ENCODE measurements at regions not wholly inside any gene's neighbourhood (a gene's known extent, or its start where the extent isn't known, plus 50 kb on each side); places are given as distances from the start of the nearest gene placed in this dataset.

GRCh38 chrX:142149919-142150318, 55.2 kb downstream of the MAGEC2 start:
- DNase-seq (ENCODE audit: low spot score), result no peak

GRCh38 chrX:142134533-142134932, 70.6 kb downstream of the MAGEC2 start:
- DNase-seq (ENCODE audit: low spot score), result no peak

DNA sequence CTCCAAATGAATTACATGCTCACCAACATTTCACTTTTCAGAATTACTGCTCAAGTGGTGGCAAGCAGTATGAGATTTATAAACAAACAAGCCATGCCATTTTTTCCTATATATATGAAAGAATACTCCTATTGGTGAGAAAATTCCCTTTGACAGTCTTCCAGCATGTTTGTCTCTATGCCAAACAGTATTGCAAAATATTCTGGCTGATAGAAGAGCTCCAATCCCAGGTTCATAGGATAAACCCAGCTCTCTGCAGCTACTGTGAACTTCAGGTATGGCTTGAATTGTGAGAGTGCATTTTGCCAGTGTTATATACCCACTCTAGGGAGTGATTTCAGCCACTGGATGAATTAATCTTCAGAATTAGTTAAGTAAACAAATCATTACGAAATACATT, 108.8 kb downstream of the MAGEC2 start:
- DNase-seq (ENCODE audit: low spot score), result no peak

DNA sequence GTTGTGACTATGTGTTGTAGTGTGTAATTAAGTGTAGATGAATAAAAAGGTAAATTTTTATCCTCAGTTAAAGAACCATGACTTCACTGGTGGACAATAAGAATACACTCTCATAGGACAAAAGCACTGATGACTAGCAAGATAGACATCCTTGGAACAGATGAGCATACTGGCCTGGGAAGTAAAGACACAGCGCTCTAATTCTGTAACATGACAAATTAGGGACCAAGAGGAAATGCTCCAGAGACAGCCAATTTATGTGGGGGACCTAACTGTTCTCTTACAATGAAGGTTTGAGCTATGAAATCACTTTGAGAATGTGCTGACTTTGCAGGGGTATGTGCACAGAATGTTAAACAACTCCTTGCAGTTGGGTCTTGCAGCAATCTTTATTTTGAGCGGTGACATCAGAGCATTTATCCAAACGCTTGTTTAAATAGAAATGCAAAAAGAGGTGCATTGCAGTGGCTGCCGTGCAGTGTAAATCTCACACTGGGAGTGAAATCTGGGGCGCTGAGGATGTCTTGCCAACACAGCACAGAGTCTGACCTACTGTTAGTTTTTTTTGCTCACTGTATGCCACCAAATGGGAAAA, 109.3 kb downstream of the MAGEC2 start:
- DNase-seq (ENCODE audit: low spot score), result no peak

DNA sequence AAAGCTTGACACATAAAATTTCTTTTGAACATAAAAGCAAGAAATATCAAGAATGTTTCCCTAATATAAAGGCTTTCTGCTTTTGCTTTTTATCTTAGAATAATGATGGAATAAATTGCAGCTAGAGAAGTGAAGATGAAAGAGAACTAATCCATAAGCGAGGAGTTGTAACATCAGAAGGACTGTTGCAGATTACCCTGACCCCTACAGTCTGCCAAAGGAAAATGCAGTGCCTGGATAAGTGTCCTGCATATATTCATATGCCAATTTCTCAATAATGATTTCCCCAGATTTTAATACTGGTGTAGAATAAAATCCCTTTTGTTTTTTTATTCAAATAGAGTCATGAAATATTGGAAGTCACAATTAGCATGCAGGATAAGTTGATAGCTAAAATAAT, 115.9 kb downstream of the MAGEC2 start:
- DNase-seq (ENCODE audit: low spot score), result peak; percentile 1

DNA sequence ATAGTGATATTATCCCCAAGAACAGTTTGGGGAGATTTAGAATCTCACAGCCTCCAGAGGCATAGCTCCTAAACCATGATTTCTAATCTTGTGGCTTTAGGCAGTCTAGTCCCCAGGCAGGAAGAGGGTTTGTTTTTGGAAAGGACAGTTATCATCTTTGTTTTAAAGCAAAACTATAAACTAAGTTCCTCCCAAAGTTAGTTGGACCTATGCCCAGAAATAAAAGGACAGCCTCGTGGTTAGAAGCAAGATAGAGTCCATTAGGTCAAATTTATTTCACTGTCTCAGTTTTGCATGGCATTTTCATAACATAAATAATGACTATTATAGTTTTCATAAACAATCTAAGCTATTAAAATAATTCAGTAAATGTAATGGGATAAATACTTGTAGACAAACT, 120.5 kb downstream of the MAGEC2 start:
- DNase-seq (ENCODE audit: low spot score), result no peak

- DNase-seq (ENCODE audit: low spot score), result no peak
These were observed 128.5 kb downstream of the MAGEC2 start for GRCh38 chrX:142076633-142077032.

- DNase-seq (ENCODE audit: low spot score), result no peak
These were observed 136.7 kb downstream of the MAGEC2 start for GRCh38 chrX:142068365-142068764.

GRCh38 chrX:142060191-142060590, 144.9 kb downstream of the MAGEC2 start:
- DNase-seq (ENCODE audit: low spot score), result no peak

DNA sequence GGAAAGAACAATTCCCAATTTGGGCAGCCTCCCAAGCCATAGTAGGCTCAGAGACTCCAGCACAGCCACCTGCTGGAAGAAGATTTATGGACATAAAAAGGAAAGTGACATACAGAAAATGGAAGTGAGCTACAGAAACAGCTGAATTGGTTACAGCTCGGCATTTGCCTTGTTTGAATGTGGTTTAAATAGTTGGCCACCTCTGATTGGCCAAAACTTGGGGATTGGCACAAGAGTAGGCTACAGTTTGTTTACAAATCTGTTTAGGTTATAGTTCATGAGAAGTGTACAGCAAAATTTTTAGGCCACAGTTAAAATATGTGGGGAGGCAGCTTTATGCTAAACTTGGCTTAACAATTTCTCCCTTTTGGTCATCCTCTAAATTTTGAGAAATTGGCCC, 150.4 kb downstream of the MAGEC1 start:
- no peak for DNase-seq (ENCODE audit: low spot score)

DNA sequence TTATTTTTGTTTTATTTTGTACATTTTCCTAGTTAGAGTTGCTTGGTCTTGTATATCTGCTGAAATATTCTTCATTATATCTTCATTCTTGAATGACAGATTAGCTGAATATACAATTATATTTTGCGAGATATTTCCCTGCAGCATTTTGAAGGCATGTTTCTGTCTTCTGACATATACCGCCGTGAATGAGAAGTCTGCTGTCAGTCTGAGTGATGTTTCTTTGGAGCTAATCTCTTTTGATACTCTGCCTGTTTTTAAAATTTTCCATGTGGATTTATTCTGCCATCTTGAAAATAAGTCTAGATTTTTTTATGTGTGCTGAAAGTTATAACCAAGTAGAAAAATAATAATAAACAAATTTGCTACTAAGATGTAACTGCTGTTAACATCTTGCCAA, 148.5 kb downstream of the MAGEC1 start:
- DNase-seq (ENCODE audit: low spot score), result no peak

DNA sequence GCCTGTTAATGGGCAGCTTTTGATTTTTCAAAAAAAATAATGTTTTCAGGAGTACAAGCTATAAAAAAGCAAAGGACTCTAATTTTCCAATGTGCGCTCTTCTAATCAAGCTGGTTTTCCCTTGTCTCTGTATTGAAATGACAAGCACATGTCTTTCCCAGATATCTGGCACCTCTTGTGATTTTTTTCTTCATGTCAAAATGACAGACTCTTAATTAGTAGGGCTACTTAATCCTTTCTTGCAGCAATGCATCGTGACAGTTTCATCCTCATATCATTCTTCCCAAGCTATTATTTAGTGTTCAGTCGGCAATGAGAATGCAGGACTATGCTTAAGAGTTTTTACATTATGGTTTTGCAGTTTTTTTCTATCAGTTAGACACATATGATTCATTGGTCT, 139.5 kb downstream of the MAGEC1 start:
- no peak for DNase-seq (ENCODE audit: low spot score)

DNA sequence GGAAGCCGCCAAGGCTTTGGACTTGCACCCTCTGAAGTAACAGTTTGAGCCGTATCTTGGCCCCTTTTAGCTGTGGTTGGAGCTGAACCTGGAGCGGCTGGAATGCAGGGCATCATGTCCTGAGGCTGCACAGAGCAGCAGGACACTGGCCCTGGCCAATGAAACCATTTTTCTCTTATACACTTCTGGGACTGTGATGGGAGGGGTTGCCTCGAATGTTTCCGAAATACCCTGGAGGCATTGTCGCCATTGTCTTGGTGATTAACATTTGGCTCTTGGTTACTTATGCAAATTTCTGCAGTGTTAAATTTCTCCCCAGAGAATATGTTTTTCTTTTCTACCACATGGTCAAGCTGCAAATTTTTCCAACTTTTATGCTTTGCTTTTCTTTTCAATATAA, 137.2 kb downstream of the MAGEC1 start:
- no peak for DNase-seq (ENCODE audit: low spot score)

- DNase-seq (ENCODE audit: low spot score), result no peak
These were observed 132.4 kb downstream of the MAGEC1 start for GRCh38 chrX:142036116-142036515.

GRCh38 chrX:142005532-142005931, 101.8 kb downstream of the MAGEC1 start:
- DNase-seq (ENCODE audit: low spot score), result no peak

- DNase-seq (ENCODE audit: low spot score), result no peak
These were observed 98.8 kb downstream of the MAGEC1 start for GRCh38 chrX:142002471-142002870.

DNA sequence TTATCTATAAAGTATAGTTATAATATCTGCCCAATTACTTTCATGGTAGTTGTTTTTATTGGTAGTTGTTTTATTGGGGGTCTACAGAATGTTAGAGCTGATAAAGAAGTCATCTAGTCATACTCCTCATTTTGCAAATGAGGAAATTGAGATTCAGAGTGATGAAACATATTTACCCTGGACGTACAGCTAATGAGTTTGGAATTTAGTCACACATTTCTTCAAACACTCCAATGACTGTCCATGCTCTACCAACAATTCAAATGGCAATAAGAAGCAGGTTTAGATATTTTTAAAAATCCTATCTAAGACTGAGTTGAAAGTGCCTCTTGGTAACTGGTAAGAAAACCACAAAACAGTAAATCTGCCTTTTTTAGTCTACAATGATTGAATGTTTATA, 98.2 kb downstream of the MAGEC1 start:
- no peak for DNase-seq (ENCODE audit: low spot score)

DNA sequence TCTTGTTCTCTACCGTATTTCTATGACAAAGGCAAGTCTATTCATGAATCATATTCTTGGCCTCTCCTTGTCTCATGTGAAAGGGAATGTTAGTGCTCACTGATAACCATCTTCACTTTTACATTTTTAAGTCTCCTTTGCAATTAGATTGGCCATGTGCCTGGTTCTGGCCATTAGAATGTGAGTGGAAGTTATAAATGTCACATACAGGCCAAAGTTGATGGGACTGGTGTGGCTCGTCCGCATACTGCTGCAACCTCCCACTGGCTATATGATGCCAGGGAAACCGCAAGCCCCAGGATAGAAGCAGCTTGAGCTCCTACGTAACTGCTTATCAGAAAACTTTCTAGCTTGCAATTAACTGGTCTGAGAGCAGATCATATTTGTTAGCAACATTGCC, 86.1 kb downstream of the MAGEC1 start:
- DNase-seq (ENCODE audit: low spot score), result no peak

DNA sequence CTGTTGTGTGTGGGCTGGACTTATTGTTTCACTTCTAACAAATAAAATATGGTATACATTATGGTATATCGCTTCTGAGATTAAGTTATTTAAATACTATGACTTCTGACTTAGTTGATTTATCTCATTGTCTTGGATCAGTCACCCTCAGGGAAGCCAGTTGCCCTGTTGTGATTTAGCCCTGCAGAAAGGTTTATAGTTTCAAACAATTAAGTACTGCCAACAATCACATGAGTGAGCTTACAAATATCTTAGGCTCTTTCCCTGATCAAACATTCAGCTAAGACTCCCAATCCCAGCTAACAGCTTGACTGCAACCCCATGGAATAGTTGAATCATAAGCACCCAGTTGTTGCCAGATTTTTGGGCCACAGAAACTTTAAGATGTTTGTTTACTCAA, 85.4 kb downstream of the MAGEC1 start:
- DNase-seq (ENCODE audit: low spot score), result no peak

GRCh38 chrX:141982296-141982695, 78.6 kb downstream of the MAGEC1 start:
- no peak for DNase-seq (ENCODE audit: low spot score)

DNA sequence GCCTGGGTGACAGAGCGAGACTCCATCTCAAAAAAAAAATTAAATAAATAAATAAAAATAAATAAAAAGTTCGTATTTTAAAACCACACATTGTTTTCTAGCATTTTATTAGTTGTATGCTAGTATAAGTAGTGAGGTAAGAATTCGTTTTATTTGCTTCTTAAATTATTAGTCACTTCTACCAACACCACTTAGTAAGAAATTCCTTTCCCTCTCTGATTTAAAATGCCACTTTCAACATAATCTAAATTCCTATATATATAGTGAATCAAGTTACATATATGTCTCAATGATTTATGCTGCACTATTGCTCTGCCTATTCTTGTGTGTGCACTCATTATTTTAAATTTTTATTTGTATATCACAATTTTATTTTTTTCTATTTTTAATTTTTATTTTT, 72.1 kb downstream of the MAGEC1 start:
- no peak for DNase-seq (ENCODE audit: low spot score)

GRCh38 chrX:141969706-141970105, 66.0 kb downstream of the MAGEC1 start:
- no peak for DNase-seq (ENCODE audit: low spot score)

DNA sequence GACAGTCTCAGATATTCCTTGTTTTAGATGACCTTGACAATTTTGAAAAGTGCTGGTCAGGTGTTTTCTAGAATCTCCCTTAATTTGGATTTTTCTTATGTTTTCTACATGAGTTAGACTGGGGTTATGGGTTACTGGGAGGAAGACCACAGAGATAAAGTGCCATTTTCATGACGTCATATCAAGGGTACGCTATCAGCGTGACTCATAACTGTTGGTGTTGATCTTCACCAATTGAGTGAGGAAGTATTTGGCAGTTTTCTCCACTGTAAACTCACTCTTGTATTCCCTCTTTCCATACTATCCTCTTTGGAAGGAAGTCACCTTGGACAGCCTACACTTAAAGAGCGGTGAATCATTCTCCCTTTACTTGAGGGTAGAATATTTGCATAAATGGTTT, 56.9 kb downstream of the MAGEC1 start:
- DNase-seq (ENCODE audit: low spot score), result no peak
